Tibial artery (tissue), 4 donors: ENCODE measurements at regions not wholly inside any gene's neighbourhood (a gene's known extent, or its start where the extent isn't known, plus 50 kb on each side); places are given as distances from the start of the nearest gene placed in this dataset.
"Not testable (repeated sequence)": the region's sequence is repeated elsewhere in the genome, so short reads cannot be mapped to it uniquely, and the experiment has no call there.

Experiments
- DNase-seq, 2 donors: peaks; one replicate each; pipeline ENCODE4 v3.0.0-alpha.2; 2019
- H3K27ac ChIP-seq, 2 donors: fragments of 200-600 bp; sonication (generic) in 1 of 2; 1 replicate in 1 of 2; 2 replicates in 1 of 2; pipeline ENCODE4 v1.5.1; 2018 to 2019; ENCODE audit warnings: mild to moderate bottlenecking in 1 of 2
- H3K27me3 ChIP-seq, 2 donors: fragments of 200-600 bp; sonication (generic) in 1 of 2; one replicate each; pipeline versions ENCODE4 v1.5.1 to v1.6.0; 2016 to 2019
- H3K36me3 ChIP-seq, 3 donors: fragments of 200-600 bp; sonication (generic) in 2 of 3; one replicate each; pipeline ENCODE4 v1.5.1; 2016 to 2019; ENCODE audit warnings: mild to moderate bottlenecking in 2 of 3
- H3K4me1 ChIP-seq, 4 donors: fragments of 200-600 bp; sonication (generic) in 2 of 4; 1 replicate in 3 of 4; 2 replicates in 1 of 4; pipeline ENCODE4 v1.5.1; 2016 to 2019
- H3K4me3 ChIP-seq, 2 donors: fragments of 200-600 bp; sonication (generic) in 1 of 2; 1 replicate in 1 of 2; 2 replicates in 1 of 2; pipeline ENCODE4 v1.5.1; 2018 to 2019; ENCODE audit warnings: mild to moderate bottlenecking in 2 of 2
- H3K9me3 ChIP-seq, 3 donors: fragments of 200-600 bp; sonication (generic) in 1 of 3; one replicate each; pipeline ENCODE4 v1.5.1; 2016 to 2019
- CTCF ChIP-seq, 2 experiments: fragments of 200-600 bp in 1 of 2; fragments of 450-650 bp in 1 of 2; IDR thresholded peaks; one replicate each; pipeline ENCODE4 v1.5.1; 2017 to 2019; ENCODE audit warnings: antibody characterized with exemption in 2 of 2, mild to moderate bottlenecking in 1 of 2, moderate library complexity in 1 of 2
- intact Hi-C: fragments of 100-400 bp; cut with DNase I; formaldehyde crosslinking; loops from one replicate; pipeline ENCODE4 v1.15.0; 2023; ENCODE audit warnings: low total_unique reads

- intact Hi-C loops, result no loop called here
- no peak for DNase-seq
- Histone ChIP-seq H3K4me1 (no peaks in the 10 kb centered on the region), H3K4me3 (no peak overlapping the region), H3K36me3 (no peaks in the 10 kb centered on the region), H3K27me3 (no peaks in the 10 kb centered on the region), H3K9me3 (no peaks in the 10 kb centered on the region), H3K27ac (no peak overlapping the region)
- no peak for TF ChIP-seq CTCF (IDR thresholded peaks at IDR 0.05)
Measured at GRCh38 chr7:142436601-142437000, 178.7 kb upstream of the PRSS58 start.

GRCh38 chr7:142435606-142436005, 177.7 kb upstream of the PRSS58 start:
- H3K27ac ChIP-seq, DNase-seq, H3K36me3 ChIP-seq, intact Hi-C loops, H3K4me1 ChIP-seq, H3K4me3 ChIP-seq, H3K27me3 ChIP-seq, H3K9me3 ChIP-seq: not testable (repeated sequence)

GRCh38 chr7:142434666-142435167, 176.9 kb upstream of the PRSS58 start:
- no peak for DNase-seq
- H3K27me3 ChIP-seq, result no peaks in the 10 kb centered on the region
- no peaks in the 10 kb centered on the region for H3K4me1 ChIP-seq
- TF ChIP-seq CTCF (IDR thresholded peaks at IDR 0.05), result no peak
- no peak overlapping the region for H3K4me3 ChIP-seq
- intact Hi-C loops, result no loop called here
- H3K9me3 ChIP-seq, result no peaks in the 10 kb centered on the region
- H3K36me3 ChIP-seq, result no peaks in the 10 kb centered on the region
- no peak overlapping the region for H3K27ac ChIP-seq

- intact Hi-C loops, H3K4me1 ChIP-seq, H3K27me3 ChIP-seq, DNase-seq, H3K27ac ChIP-seq, H3K4me3 ChIP-seq, H3K36me3 ChIP-seq, H3K9me3 ChIP-seq: not testable (repeated sequence)
Measured at GRCh38 chr7:142434133-142434532, 176.3 kb upstream of the PRSS58 start.

- intact Hi-C loops, result no loop called here
- no peaks in the 10 kb centered on the region for H3K27me3 ChIP-seq
- no peak for DNase-seq
- no peak overlapping the region for H3K4me3 ChIP-seq
- no peaks in the 10 kb centered on the region for H3K4me1 ChIP-seq
- no peaks in the 10 kb centered on the region for H3K36me3 ChIP-seq
- H3K27ac ChIP-seq, result no peak overlapping the region
- no peak for TF ChIP-seq CTCF (IDR thresholded peaks at IDR 0.05)
- no peaks in the 10 kb centered on the region for H3K9me3 ChIP-seq
Measured at GRCh38 chr7:142432377-142432776, 174.5 kb upstream of the PRSS58 start.

- H3K27me3 ChIP-seq, result no peaks in the 10 kb centered on the region
- no peaks in the 10 kb centered on the region for H3K9me3 ChIP-seq
- H3K36me3 ChIP-seq, result no peaks in the 10 kb centered on the region
- no peaks in the 10 kb centered on the region for H3K4me1 ChIP-seq
- intact Hi-C loops, result no loop called here
- no peak for TF ChIP-seq CTCF (IDR thresholded peaks at IDR 0.05)
- DNase-seq, result no peak
- no peak overlapping the region for H3K4me3 ChIP-seq
- no peak overlapping the region for H3K27ac ChIP-seq
Measured at GRCh38 chr7:142431491-142431890, 173.6 kb upstream of the PRSS58 start.

GRCh38 chr7:142428094-142428493, 170.2 kb upstream of the PRSS58 start:
- Histone ChIP-seq H3K27ac (no peak overlapping the region), H3K4me1 (no peaks in the 10 kb centered on the region), H3K4me3 (no peak overlapping the region), H3K27me3 (no peaks in the 10 kb centered on the region), H3K9me3 (no peaks in the 10 kb centered on the region), H3K36me3 (no peaks in the 10 kb centered on the region)
- intact Hi-C loops, result no loop called here
- no peak for DNase-seq
- TF ChIP-seq CTCF (IDR thresholded peaks at IDR 0.05), result no peak
